Natural killer cell (primary cell): ENCODE measurements at regions not wholly inside any gene's neighbourhood (a gene's known extent, or its start where the extent isn't known, plus 50 kb on each side); places are given as distances from the start of the nearest gene placed in this dataset.

Experiments used
- ATAC-seq, 3 donors: fragments of 150-1000 bp in 2 of 3; fragments of 200-7000 bp in 1 of 3; cut with Tn5 transposase; 1 replicate in 1 of 3; 2 replicates in 2 of 3; pipeline ENCODE4 v1.10.0; 2021; ENCODE audit warnings: mild to moderate bottlenecking in 2 of 3, moderate library complexity in 2 of 3
- DNase-seq, 2 donors: peaks; one replicate each; pipeline versions ENCODE4 v3.0.0 to v3.0.0-alpha.2; 2013 to 2021; ENCODE audit warnings: mixed read lengths in 1 of 2
- H3K27ac ChIP-seq: one replicate; pipeline ENCODE4 v1.5.1; 2013; ENCODE audit warnings: mild to moderate bottlenecking, low read length
- H3K27me3 ChIP-seq: one replicate; pipeline ENCODE4 v1.6.1; 2013; ENCODE audit warnings: low read length; ENCODE audit not compliant: control insufficient read depth, insufficient read depth
- H3K36me3 ChIP-seq: one replicate; pipeline ENCODE4 v1.6.1; 2013; ENCODE audit warnings: low read length; ENCODE audit not compliant: control insufficient read depth, insufficient read depth
- H3K4me1 ChIP-seq: one replicate; pipeline ENCODE4 v1.6.1; 2013; ENCODE audit warnings: low read length; ENCODE audit not compliant: control insufficient read depth, insufficient read depth
- H3K4me3 ChIP-seq: one replicate; pipeline ENCODE4 v1.5.1; 2013; ENCODE audit warnings: low read length
- H3K9me3 ChIP-seq: one replicate; pipeline ENCODE4 v1.6.1; 2013; ENCODE audit warnings: low read length; ENCODE audit not compliant: control insufficient read depth, insufficient read depth
- H3K27ac Mint-ChIP-seq, 2 donors: one replicate each; pipeline ENCODE4 v1.8.0; 2022; ENCODE audit warnings: mild to moderate bottlenecking in 2 of 2, mixed read lengths in 2 of 2, moderate library complexity in 1 of 2
- H3K27me3 Mint-ChIP-seq, 2 donors: one replicate each; pipeline ENCODE4 v1.8.0; 2022; ENCODE audit warnings: low read depth in 2 of 2, mixed read lengths in 2 of 2
- H3K36me3 Mint-ChIP-seq: one replicate; pipeline ENCODE4 v1.8.0; 2022; ENCODE audit warnings: mixed read lengths
- H3K4me1 Mint-ChIP-seq, 2 donors: one replicate each; pipeline ENCODE4 v1.8.0; 2022; ENCODE audit warnings: mixed read lengths in 2 of 2
- H3K4me3 Mint-ChIP-seq: one replicate; pipeline ENCODE4 v1.8.0; 2022; ENCODE audit warnings: mild to moderate bottlenecking, moderate library complexity, mixed read lengths
- H3K9me3 Mint-ChIP-seq, 2 donors: one replicate each; pipeline ENCODE4 v1.8.0; 2022; ENCODE audit warnings: mixed read lengths in 2 of 2
- WGBS: methylation state at CpG from one replicate; pipeline ENCODE4 v1.1.7; 2013; ENCODE audit warnings: missing lambda C conversion rate; ENCODE audit not compliant: insufficient coverage; 5-methylcytosine and 5-hydroxymethylcytosine counted together
- intact Hi-C: fragments of 100-400 bp; cut with micrococcal nuclease; formaldehyde crosslinking; loops from one replicate; pipeline ENCODE4 v1.14.2; 2022
- TF ChIP-seq, protein P1 (sequence below): fragments of 200-600 bp; IDR thresholded peaks from one replicate; pipeline ENCODE4 v1.8.0; 2022; ENCODE audit warnings: antibody characterized with exemption

DNA sequence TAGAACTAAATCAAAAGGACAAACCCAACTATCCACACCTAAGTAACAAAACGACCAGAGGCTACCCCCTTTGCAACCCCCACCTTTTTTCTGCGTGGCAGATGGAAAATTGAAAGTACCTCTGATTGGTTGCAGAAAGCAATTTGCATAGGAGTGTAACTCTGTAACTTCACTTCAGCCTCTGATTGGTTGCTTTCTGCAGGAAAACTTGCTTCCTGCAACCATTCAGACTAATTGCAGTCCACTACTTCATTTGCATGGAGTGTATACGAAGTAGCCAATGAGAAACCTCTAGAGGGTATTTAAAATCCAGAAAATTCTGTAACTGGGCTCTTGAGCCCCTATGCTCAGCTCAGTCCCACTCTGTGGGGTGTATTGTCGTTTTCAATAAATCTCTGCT lies 129.1 kb upstream of the OLIG3 start:
- no peak for ATAC-seq
- no peak for DNase-seq
- intact Hi-C loops, result no loop called here
- H3K27me3 Mint-ChIP-seq, result peaks cover 27 to 69% of the 10 kb centered on the region in 2 donors
- H3K4me3 Mint-ChIP-seq, result no peak overlapping the region
- H3K9me3 Mint-ChIP-seq, result no peaks in the 10 kb centered on the region
- no peaks in the 10 kb centered on the region for H3K36me3 Mint-ChIP-seq
- Histone ChIP-seq H3K4me1 (no peaks in the 10 kb centered on the region), H3K27ac (no peak overlapping the region), H3K4me3 (no peak overlapping the region), H3K9me3 (no peaks in the 10 kb centered on the region), H3K27me3 (no peaks in the 10 kb centered on the region), H3K36me3 (no peaks in the 10 kb centered on the region)
- H3K4me1 Mint-ChIP-seq, result no peaks in the 10 kb centered on the region
- TF ChIP-seq, protein P1, sequence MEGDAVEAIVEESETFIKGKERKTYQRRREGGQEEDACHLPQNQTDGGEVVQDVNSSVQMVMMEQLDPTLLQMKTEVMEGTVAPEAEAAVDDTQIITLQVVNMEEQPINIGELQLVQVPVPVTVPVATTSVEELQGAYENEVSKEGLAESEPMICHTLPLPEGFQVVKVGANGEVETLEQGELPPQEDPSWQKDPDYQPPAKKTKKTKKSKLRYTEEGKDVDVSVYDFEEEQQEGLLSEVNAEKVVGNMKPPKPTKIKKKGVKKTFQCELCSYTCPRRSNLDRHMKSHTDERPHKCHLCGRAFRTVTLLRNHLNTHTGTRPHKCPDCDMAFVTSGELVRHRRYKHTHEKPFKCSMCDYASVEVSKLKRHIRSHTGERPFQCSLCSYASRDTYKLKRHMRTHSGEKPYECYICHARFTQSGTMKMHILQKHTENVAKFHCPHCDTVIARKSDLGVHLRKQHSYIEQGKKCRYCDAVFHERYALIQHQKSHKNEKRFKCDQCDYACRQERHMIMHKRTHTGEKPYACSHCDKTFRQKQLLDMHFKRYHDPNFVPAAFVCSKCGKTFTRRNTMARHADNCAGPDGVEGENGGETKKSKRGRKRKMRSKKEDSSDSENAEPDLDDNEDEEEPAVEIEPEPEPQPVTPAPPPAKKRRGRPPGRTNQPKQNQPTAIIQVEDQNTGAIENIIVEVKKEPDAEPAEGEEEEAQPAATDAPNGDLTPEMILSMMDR, result no peak
- WGBS, result 81% methylated on average over 4 of the region's 4 CpGs
- H3K27ac Mint-ChIP-seq, result no peak overlapping the region

DNA sequence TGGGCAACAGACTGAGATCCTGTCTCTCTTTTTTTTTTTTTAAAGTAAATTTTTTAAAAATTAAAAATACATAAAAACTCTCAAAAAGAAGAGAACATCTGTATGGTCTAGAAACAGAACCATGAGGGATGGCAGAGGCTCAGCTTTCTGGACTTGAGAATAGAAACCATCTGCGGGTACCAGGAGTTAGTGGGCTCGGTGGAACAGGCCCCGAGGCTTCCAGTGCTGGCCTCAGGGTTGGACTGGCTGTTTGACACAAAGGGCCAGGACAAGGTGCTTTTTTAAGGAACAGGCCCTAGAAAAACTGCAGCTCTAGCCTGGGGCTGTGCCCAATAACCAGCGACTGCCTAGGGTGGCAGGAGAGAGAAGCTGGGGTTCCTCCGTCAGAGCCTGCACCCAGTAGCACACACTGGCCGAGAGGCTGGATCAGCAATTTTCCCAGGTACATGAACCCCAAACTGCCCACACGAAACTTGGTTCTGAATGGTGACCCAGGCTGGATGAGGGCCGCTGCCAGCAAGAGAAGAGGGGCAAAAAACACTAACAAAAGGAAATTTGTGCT lies 131.0 kb upstream of the OLIG3 start:
- TF ChIP-seq, protein P1, result no peak
- WGBS, result 93% methylated on average over 8 of the region's 8 CpGs
- H3K4me1 ChIP-seq, result no peaks in the 10 kb centered on the region
- H3K4me3 Mint-ChIP-seq, result no peak overlapping the region
- ATAC-seq (no peak), DNase-seq (no peak)
- H3K9me3 Mint-ChIP-seq, result no peaks in the 10 kb centered on the region
- no peaks in the 10 kb centered on the region for H3K4me1 Mint-ChIP-seq
- no peaks in the 10 kb centered on the region for H3K36me3 ChIP-seq
- no peaks in the 10 kb centered on the region for H3K27me3 ChIP-seq
- H3K4me3 ChIP-seq, result no peak overlapping the region
- intact Hi-C loops, result no loop called here
- no peaks in the 10 kb centered on the region for H3K9me3 ChIP-seq
- H3K36me3 Mint-ChIP-seq, result no peaks in the 10 kb centered on the region
- peaks cover 25 to 54% of the 10 kb centered on the region in 2 donors for H3K27me3 Mint-ChIP-seq
- H3K27ac Mint-ChIP-seq, result no peak overlapping the region
- H3K27ac ChIP-seq, result no peak overlapping the region

DNA sequence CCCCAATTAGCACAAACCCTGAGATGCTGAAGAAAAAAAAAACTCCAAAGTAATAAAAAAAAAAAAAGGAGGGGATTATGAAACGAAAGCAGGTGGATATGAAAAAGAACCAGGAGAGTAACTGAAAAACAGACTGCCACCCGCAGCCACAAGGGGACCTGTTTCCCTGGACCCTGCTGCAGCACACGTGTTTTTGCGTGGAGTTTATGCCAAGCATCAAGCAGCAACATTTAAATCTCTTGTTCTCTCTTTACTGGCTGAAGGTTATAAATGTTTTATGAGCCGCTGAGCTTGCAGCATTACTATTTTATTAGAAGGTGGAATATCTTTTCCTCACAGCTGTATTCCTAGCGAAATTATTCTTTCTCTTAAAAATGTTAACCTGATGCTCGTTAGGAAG lies 131.6 kb upstream of the OLIG3 start:
- no peaks in the 10 kb centered on the region for H3K36me3 Mint-ChIP-seq
- WGBS, result 80% methylated on average over 6 of the region's 7 CpGs
- H3K27me3 Mint-ChIP-seq, result peaks cover 25 to 48% of the 10 kb centered on the region in 2 donors
- no peaks in the 10 kb centered on the region for H3K9me3 ChIP-seq
- intact Hi-C loops, result no loop called here
- no peak for ATAC-seq
- no peaks in the 10 kb centered on the region for H3K9me3 Mint-ChIP-seq
- H3K4me3 Mint-ChIP-seq, result no peak overlapping the region
- no peak overlapping the region for H3K27ac ChIP-seq
- H3K4me1 ChIP-seq, result no peaks in the 10 kb centered on the region
- no peaks in the 10 kb centered on the region for H3K36me3 ChIP-seq
- no peak for DNase-seq
- no peaks in the 10 kb centered on the region for H3K27me3 ChIP-seq
- no peak overlapping the region for H3K4me3 ChIP-seq
- TF ChIP-seq, protein P1, result no peak
- no peak overlapping the region for H3K27ac Mint-ChIP-seq
- H3K4me1 Mint-ChIP-seq, result no peaks in the 10 kb centered on the region

DNA sequence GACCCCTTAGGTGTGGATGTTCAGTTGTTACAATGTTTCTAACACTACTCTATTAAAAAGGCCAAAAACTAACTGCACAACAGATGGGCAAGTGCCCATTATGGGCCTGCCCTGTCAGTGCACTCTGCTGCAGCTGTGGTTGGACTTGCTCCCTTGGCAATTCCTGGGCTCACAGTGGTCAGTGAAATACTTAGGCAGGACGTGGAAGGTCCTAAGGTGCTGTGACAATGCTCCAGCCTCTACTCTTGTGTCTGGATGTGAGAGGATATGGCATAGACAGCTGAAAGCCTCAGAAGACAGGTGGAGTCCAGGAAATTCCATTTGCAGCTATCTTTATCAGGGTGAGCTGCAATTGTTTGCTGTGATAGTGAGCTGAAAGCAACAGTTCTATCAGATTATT lies 136.5 kb upstream of the OLIG3 start:
- no peaks in the 10 kb centered on the region for H3K9me3 ChIP-seq
- peaks cover 3% of the 10 kb centered on the region for H3K27me3 ChIP-seq
- no peaks in the 10 kb centered on the region for H3K36me3 ChIP-seq
- Mint-ChIP-seq H3K27ac (no peak overlapping the region), H3K36me3 (no peaks in the 10 kb centered on the region), H3K27me3 (peaks cover 10 to 27% of the 10 kb centered on the region in 2 donors), H3K4me1 (no peaks in the 10 kb centered on the region), H3K9me3 (no peaks in the 10 kb centered on the region), H3K4me3 (no peak overlapping the region)
- no peak for DNase-seq
- ATAC-seq, result no peak
- intact Hi-C loops, result no loop called here
- WGBS, result 88% methylated on average over 1 of the region's 1 CpG
- TF ChIP-seq, protein P1, result no peak
- H3K4me3 ChIP-seq, result no peak overlapping the region
- no peaks in the 10 kb centered on the region for H3K4me1 ChIP-seq
- no peak overlapping the region for H3K27ac ChIP-seq
